ENCODE measurements at regions not wholly inside any gene's neighbourhood (a gene's known extent, or its start where the extent isn't known, plus 50 kb on each side); places are given as distances from the start of the nearest gene placed in this dataset.
"Not testable (repeated sequence)": the region's sequence is repeated elsewhere in the genome, so short reads cannot be mapped to it uniquely, and the experiment has no call there.

DNA sequence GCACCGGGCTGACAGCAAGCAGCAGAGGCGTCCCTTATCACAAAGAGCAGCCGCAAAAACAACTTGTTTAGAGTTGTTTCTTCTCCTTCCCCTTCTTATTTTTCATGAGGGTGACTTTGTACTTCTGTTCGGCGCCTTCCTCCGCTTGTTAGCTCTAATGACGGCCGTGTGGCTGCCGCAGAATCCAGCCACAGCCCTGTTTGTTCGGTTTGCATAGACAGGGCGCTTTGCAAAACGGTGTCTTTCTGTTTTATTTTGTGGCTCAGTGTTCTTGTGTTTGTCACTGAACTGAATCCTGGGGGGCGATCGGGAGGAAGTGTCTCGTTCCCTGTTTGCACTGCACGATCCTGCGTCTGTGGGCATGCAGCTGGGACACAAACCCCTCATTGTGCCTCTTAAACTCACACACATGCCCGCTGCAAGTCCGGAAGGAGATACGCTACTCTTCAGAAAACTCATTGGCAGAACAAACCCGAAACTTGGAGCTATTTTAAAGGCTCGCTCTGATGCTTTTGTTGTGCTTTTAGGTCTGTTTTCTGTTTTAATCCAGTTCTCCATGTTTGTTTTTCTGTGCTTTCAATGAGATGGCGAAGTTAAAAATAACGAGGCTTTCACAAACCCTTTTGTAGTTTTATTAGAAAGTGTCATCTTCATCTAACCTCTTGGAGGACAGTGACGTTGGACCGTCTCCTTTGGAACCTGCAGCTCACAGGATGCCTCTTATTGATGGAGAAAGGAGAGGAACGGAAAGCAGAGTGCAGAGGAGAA is 213.9 kb downstream of the IRX2 start:
- no peaks in the 10 kb centered on the region for H3K9me3 ChIP-seq
- no peak overlapping the region for H3K27ac ChIP-seq
- TF ChIP-seq POLR2AphosphoS5 (IDR thresholded peaks at IDR 0.05) (no peak), POLR2A (IDR thresholded peaks at IDR 0.05) (no peak)
- TF ChIP-seq, protein P1, sequence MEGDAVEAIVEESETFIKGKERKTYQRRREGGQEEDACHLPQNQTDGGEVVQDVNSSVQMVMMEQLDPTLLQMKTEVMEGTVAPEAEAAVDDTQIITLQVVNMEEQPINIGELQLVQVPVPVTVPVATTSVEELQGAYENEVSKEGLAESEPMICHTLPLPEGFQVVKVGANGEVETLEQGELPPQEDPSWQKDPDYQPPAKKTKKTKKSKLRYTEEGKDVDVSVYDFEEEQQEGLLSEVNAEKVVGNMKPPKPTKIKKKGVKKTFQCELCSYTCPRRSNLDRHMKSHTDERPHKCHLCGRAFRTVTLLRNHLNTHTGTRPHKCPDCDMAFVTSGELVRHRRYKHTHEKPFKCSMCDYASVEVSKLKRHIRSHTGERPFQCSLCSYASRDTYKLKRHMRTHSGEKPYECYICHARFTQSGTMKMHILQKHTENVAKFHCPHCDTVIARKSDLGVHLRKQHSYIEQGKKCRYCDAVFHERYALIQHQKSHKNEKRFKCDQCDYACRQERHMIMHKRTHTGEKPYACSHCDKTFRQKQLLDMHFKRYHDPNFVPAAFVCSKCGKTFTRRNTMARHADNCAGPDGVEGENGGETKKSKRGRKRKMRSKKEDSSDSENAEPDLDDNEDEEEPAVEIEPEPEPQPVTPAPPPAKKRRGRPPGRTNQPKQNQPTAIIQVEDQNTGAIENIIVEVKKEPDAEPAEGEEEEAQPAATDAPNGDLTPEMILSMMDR (IDR thresholded peaks at IDR 0.05): no peak
- no peak for DNase-seq (ENCODE audit: low spot score)
- intact Hi-C loops (cut with DNase I): no loop called here
- H3K4me1 ChIP-seq (replicated peaks): no peaks in the 10 kb centered on the region
- no peaks in the 10 kb centered on the region for H3K36me3 ChIP-seq
- H3K4me3 ChIP-seq: no peak overlapping the region
- WGBS: 57% methylated on average over 27 of the region's 27 CpGs
- H3K27me3 ChIP-seq (replicated peaks; ENCODE audit: insufficient read depth): no peaks in the 10 kb centered on the region

DNA sequence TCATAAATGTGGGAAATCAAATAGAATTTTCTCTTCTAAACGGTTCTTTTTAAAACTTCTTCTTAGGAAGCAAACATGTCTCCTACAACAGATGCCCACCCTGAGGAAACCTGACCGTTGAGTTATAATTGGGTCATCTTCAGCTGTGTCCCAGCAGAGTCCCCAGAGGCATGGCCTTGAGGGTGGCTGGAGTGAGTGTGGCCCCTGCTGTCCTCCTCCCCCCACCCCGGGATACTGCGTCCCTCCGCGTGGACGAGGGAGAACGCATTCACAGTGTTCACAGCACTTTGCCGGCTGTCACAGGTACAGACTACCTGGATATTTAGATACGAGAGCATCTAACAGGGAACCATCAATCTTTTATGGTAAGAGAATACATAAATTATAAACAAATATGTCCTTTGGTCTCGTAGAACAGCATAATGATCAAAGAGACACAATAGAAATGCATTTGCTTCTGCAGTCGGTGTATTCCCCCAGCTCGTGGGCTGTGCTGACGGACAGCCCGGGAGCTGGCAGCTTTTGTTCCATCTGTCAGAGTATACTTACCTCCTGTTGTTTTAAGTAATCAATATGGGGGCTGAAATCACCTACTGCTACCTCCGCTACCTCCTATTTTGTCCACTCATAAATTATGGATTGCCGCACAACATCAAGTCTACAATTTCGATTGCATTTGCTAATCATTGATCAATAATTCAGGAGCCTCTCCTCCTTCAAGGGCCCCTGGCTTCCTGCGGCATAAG is 214.7 kb downstream of the IRX2 start:
- intact Hi-C loops (cut with DNase I): no loop called here
- H3K4me1 ChIP-seq (replicated peaks): no peaks in the 10 kb centered on the region
- no peaks in the 10 kb centered on the region for H3K9me3 ChIP-seq
- no peak for DNase-seq (ENCODE audit: low spot score)
- H3K27ac ChIP-seq: no peak overlapping the region
- WGBS: 88% methylated on average over 19 of the region's 19 CpGs
- no peaks in the 10 kb centered on the region for H3K36me3 ChIP-seq
- no peaks in the 10 kb centered on the region for H3K27me3 ChIP-seq (replicated peaks; ENCODE audit: insufficient read depth)
- no peak for TF ChIP-seq POLR2A (IDR thresholded peaks at IDR 0.05)
- TF ChIP-seq POLR2AphosphoS5 (IDR thresholded peaks at IDR 0.05): no peak
- TF ChIP-seq, protein P1 (IDR thresholded peaks at IDR 0.05): no peak
- H3K4me3 ChIP-seq: no peak overlapping the region

DNA sequence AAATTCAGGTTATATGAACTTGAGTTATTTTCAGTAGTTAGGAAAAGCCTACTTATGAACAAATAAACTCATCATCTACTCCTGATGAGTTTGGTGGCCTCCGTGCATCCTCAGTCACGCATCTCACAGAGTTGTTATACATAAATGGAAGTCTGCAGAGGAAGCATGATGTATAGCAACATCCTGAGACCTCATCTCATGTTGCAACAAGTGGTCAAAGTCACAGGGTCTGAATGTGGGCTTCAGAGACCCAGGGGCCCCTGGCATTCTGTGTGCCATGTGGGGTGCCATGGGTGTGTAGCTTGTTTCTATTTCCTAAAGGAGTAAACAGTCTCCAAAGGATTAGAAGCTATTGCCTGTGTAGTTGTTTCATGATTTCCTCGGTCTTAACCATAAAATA is 216.5 kb downstream of the IRX2 start:
- H3K9me3 ChIP-seq: no peaks in the 10 kb centered on the region
- H3K27me3 ChIP-seq (replicated peaks; ENCODE audit: insufficient read depth): no peaks in the 10 kb centered on the region
- TF ChIP-seq POLR2AphosphoS5 (IDR thresholded peaks at IDR 0.05) (no peak), POLR2A (IDR thresholded peaks at IDR 0.05) (no peak)
- TF ChIP-seq, protein P1 (IDR thresholded peaks at IDR 0.05): no peak
- intact Hi-C loops (cut with DNase I): no loop called here
- H3K36me3 ChIP-seq: no peaks in the 10 kb centered on the region
- H3K27ac ChIP-seq: no peak overlapping the region
- no peak for DNase-seq (ENCODE audit: low spot score)
- no peak overlapping the region for H3K4me3 ChIP-seq
- H3K4me1 ChIP-seq (replicated peaks): no peaks in the 10 kb centered on the region
- 80% methylated on average over 3 of the region's 3 CpGs for WGBS

DNA sequence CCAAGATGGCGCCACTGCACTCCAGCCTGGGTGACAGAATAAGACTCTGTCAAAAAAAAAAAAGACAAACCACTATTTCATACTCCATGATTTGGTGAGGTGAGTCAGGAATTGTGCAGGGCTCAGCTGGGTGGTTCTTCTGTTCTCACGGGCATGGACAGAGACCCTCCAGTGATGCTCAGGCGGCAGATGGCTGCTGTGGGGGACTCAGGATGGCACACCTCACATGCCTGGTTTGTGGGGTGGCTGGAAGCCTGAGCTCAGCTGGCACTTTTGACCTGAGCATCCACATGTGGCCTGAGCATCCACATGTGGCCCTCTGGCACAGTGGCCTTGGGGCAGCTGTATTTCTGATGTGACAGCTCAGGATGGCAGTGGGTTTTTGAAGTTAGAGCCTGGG is 217.2 kb downstream of the IRX2 start:
- 98% methylated on average over 3 of the region's 3 CpGs for WGBS
- Histone ChIP-seq H3K27ac (no peak overlapping the region), H3K27me3 (replicated peaks; ENCODE audit: insufficient read depth) (no peaks in the 10 kb centered on the region), H3K4me1 (replicated peaks) (no peaks in the 10 kb centered on the region), H3K36me3 (no peaks in the 10 kb centered on the region), H3K9me3 (no peaks in the 10 kb centered on the region), H3K4me3 (no peak overlapping the region)
- intact Hi-C loops (cut with DNase I): no loop called here
- DNase-seq (ENCODE audit: low spot score): no peak
- TF ChIP-seq, protein P1 (IDR thresholded peaks at IDR 0.05): no peak
- TF ChIP-seq POLR2A (IDR thresholded peaks at IDR 0.05) (no peak), POLR2AphosphoS5 (IDR thresholded peaks at IDR 0.05) (no peak)

DNA sequence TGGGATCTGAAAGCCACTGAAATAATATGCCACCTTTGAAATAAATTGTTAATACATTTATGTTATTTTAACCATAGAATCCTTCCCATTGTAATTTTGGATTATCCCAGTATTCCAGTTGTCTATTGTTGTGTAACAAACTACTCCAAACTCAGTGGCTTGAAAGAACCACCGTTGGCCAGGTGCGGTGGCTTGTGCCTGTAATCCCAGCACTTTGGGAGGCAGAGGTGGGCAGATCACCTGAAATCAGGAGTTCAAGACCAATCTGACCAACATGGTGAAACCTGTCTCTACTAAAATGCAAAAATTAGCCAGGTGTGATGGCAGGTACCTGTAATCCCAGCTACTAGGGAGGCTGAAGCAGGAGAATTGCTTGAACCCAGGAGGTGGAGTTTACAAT is 217.6 kb downstream of the IRX2 start:
- intact Hi-C loops (cut with DNase I); H3K4me1 ChIP-seq (replicated peaks); H3K27ac ChIP-seq; H3K27me3 ChIP-seq (replicated peaks; ENCODE audit: insufficient read depth); H3K36me3 ChIP-seq; H3K4me3 ChIP-seq; DNase-seq (ENCODE audit: low spot score); H3K9me3 ChIP-seq: not testable (repeated sequence)
- 96% methylated on average over 2 of the region's 2 CpGs for WGBS
